HG03196 (cell line): ENCODE measurements at regions not wholly inside any gene's neighbourhood (a gene's known extent, or its start where the extent isn't known, plus 50 kb on each side); places are given as distances from the start of the nearest gene placed in this dataset.

Source experiments
- ATAC-seq: cut with Tn5 transposase; IDR thresholded peaks from one replicate; pipeline ENCODE4 v1.9.1; 2021; ENCODE audit not compliant: unreplicated experiment

DNA sequence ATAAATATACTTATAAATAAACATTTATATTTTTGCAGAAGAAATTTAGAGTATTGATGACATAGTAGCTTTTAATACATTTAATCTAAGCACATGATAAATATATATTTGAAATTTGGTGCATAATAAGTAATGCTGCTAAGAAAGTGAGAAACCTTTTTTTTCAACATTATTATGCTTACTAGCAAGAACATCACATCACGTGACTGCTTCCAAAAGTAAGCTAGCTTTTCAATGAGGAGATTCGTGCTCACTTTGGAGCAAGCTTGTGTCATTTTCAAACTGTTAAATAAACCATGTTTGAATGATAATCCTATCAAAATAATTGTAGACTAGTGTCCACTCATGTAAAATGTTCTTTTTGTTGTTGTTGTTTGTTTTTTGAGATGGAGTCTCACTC, 109.0 kb upstream of the SLC4A7 start:
- ATAC-seq: no peak

GRCh38 chr3:27591312-27592210, 107.4 kb upstream of the SLC4A7 start:
- no peak for ATAC-seq

- ATAC-seq: no peak
Measured at GRCh38 chr3:27590437-27591298, 106.5 kb upstream of the SLC4A7 start.

DNA sequence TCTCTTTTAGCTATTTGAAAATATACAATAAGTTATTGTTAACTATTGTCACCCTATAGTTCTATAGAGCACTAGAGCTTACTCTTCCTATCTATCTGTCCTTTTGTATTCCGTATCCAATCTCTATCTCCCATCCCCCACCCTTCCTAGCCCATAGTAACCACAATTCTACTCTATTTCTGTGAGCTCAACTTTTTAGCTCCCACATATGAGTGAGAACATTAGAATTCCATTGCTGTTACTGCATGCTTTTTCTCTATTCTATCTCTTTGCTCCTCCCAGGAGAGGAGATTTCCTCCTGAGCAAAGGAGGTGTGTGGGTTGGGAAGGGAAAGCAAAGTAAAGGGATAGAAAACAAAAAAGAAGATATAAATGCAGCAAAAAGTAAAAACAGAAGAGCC, 105.6 kb upstream of the SLC4A7 start:
- ATAC-seq: no peak

- ATAC-seq: no peak
Measured at GRCh38 chr3:27585429-27585828, 101.2 kb upstream of the SLC4A7 start.

DNA sequence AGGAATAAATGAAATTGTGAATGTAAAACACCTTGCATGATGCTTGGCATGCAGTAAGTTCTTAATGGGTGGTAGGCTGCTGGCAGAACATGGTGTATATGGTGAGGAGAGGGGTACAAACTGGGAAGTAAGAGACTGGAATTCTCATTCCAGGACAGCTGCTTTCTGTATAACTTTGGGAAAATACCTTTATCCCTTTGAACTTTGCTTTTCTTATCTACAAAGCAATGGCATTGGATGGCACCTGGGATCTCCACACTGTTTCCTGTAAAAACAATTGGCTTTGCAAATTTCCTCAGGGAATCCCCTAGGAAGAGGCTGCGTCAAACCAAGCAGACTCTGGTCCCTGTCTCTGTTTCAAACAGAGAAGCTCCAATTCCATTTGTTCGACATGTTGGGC, 100.7 kb upstream of the SLC4A7 start:
- ATAC-seq: no peak

- no peak for ATAC-seq
Measured at GRCh38 chr3:27581852-27582251, 97.7 kb upstream of the SLC4A7 start.

- no peak for ATAC-seq
Measured at GRCh38 chr3:27578032-27578431, 93.8 kb upstream of the SLC4A7 start.

- no peak for ATAC-seq
Measured at GRCh38 chr3:27577504-27577903, 93.3 kb upstream of the SLC4A7 start.

GRCh38 chr3:27576171-27576570, 92.0 kb upstream of the SLC4A7 start:
- no peak for ATAC-seq

GRCh38 chr3:27575499-27575898, 91.3 kb upstream of the SLC4A7 start:
- no peak for ATAC-seq

GRCh38 chr3:27574438-27574795, 90.2 kb upstream of the SLC4A7 start:
- no peak for ATAC-seq

- ATAC-seq: no peak
Measured at GRCh38 chr3:27573780-27574437, 89.7 kb upstream of the SLC4A7 start.

DNA sequence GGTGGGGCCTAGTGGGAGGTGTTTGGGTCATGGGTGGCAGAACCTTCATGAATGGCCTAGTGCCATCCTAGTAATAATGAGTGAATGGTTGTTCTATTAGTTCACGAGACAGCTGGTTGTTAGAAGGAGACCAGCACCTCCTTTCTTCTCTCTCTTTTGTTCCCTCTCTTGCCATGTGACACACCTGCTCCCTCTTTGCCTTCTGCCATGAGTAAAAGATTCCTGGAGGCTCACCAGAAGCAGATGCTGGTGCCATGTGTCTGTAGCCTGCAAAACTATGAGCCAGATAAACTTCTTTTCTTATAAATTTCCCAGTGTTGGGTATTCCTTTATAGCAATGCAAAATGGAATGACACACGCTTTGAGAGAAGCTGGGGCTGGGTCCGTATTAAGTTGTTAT, 89.0 kb upstream of the SLC4A7 start:
- ATAC-seq: no peak

- ATAC-seq: no peak
Measured at GRCh38 chr3:27571345-27571744, 87.2 kb upstream of the SLC4A7 start.

- ATAC-seq: no peak
Measured at GRCh38 chr3:27570421-27571106, 86.4 kb upstream of the SLC4A7 start.

DNA sequence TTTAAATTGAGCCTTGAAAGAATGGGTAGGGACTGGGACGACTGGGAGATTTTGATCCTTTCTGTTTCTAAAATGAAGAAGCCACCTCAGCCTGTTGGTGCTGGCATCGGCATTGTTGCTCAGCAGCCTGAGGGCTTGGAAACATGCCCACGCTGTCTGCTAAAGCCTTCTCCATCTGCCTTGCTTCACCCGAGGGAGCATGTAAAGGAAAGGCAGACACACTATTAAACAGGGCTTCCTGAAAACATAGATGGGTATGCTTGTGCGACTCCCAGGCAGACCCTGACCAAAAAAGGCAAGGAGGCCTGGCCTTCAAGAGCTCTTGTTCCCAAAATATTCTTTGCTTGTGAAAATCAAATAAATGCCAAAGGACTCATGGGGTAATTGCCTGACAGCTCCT, 84.2 kb upstream of the SLC4A7 start:
- no peak for ATAC-seq

DNA sequence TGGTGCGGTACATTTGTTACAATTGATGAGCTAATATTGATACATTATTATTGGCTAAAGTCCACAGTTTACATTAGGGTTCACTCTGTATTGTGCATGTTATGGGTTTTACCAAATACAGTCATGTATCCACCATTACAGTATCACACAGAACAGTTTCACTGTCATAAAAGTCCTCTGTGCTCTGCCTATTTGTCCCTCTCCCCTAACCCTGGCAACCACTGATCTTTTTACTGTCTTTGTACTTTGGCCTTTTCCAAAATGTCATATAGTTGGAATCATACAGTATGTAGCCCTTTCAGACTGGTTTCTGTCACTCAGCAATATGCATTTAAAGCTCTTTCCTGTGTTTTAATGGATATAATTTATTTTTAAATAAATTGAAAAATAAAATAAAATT, 83.1 kb upstream of the SLC4A7 start:
- no peak for ATAC-seq

DNA sequence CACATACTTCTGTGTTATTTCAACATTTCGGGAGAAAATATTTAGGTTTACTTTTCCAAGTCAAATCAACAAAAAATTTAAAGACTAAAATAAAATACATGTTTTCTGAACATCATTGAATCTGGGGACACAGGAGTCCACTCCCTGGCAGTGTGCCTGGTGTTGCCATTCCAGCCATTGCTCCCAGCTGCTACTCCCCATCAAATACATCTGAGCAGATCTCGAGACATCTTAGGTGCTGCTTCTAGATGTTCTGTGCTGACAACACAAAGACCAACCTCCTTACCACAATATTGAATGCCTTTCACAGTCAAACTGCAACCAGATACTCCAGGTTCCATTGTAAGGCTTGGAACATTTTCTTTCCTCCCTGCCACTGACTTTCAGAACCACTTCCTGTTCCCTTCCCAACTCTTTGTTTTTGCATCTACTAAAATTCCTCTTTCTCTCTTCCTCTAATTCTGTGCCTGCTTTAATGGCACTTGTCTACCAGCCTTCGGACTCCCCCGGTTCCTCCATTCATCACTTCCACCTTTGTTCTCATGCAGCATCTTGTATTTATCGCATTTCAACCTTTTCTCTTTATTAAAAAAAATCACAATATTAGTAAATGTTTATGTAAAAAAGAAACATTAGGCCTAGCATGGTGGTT, 81.1 kb upstream of the SLC4A7 start:
- ATAC-seq: no peak

GRCh38 chr3:27561576-27561975, 77.4 kb upstream of the SLC4A7 start:
- ATAC-seq: no peak
